ENCODE measurements at regions not wholly inside any gene's neighbourhood (a gene's known extent, or its start where the extent isn't known, plus 50 kb on each side); places are given as distances from the start of the nearest gene placed in this dataset.

- H3K4me3 ChIP-seq = no peak overlapping the region
These were observed 57.0 kb upstream of the AFF3 start for GRCh38 chr2:100199421-100199820.

GRCh38 chr2:100198461-100199230 is 56.3 kb upstream of the AFF3 start:
- ATAC-seq (ENCODE audit: insufficient read depth, low FRiP score) (no peak), DNase-seq (no peak)
- Histone ChIP-seq H3K27me3 (ENCODE audit: control insufficient read depth in 3 of 3, insufficient read depth in 3 of 3, low read length in 2 of 3) (no peaks in the 10 kb centered on the region), H3K4me3 (no peak overlapping the region), H3K9ac (ENCODE audit: insufficient read depth in 1 of 2, low read length in 2 of 2) (no peak overlapping the region), H3K9me3 (ENCODE audit: control insufficient read depth in 4 of 4, insufficient read depth in 3 of 4, low read length in 3 of 4) (no peaks in the 10 kb centered on the region), H3K27ac (ENCODE audit: low read depth in 1 of 2, low read length in 1 of 2) (peak overlapping the region in 1 of 2 donors; percentile 84), H3K36me3 (ENCODE audit: control insufficient read depth in 4 of 4, insufficient read depth in 4 of 4, low read length in 4 of 4) (no peaks in the 10 kb centered on the region), H3K4me1 (ENCODE audit: control insufficient read depth in 5 of 5, insufficient read depth in 5 of 5, low read length in 5 of 5) (peaks cover 0 to 22% (median 20%) of the 10 kb centered on the region in 5 donors)
- TF ChIP-seq CTCF (IDR thresholded peaks at IDR 0.05; ENCODE audit: control extremely low read depth, extremely low read depth) = no peak
- WGBS, 2 donors = 70 to 89% methylated on average over 13 of the region's 13 CpGs

More at GRCh38 chr2:100199421-100199820, 57.0 kb upstream of the AFF3 start:
- no peaks in the 10 kb centered on the region for H3K36me3 ChIP-seq (ENCODE audit: control insufficient read depth in 4 of 4, insufficient read depth in 4 of 4, low read length in 4 of 4)
- H3K27me3 ChIP-seq (ENCODE audit: control insufficient read depth in 3 of 3, insufficient read depth in 3 of 3, low read length in 2 of 3) = no peaks in the 10 kb centered on the region
- H3K9me3 ChIP-seq (ENCODE audit: control insufficient read depth in 4 of 4, insufficient read depth in 3 of 4, low read length in 3 of 4) = no peaks in the 10 kb centered on the region
- H3K4me1 ChIP-seq (ENCODE audit: control insufficient read depth in 5 of 5, insufficient read depth in 5 of 5, low read length in 5 of 5) = peaks cover 0 to 22% (median 20%) of the 10 kb centered on the region in 5 donors
- 89 to 91% methylated on average over 5 of the region's 5 CpGs for WGBS, 2 donors
- DNase-seq = no peak
- ATAC-seq (ENCODE audit: insufficient read depth, low FRiP score) = no peak
- H3K27ac ChIP-seq (ENCODE audit: low read depth in 1 of 2, low read length in 1 of 2) = no peak overlapping the region
- no peak for TF ChIP-seq CTCF (IDR thresholded peaks at IDR 0.05; ENCODE audit: control extremely low read depth, extremely low read depth)
- H3K9ac ChIP-seq (ENCODE audit: insufficient read depth in 1 of 2, low read length in 2 of 2) = no peak overlapping the region

- Histone ChIP-seq H3K36me3 (ENCODE audit: control insufficient read depth in 4 of 4, insufficient read depth in 4 of 4, low read length in 4 of 4) (no peaks in the 10 kb centered on the region), H3K27ac (ENCODE audit: low read depth in 1 of 2, low read length in 1 of 2) (peak overlapping the region; percentile 43 to 84), H3K4me1 (ENCODE audit: control insufficient read depth in 5 of 5, insufficient read depth in 5 of 5, low read length in 5 of 5) (peaks cover 0 to 25% (median 22%) of the 10 kb centered on the region in 5 donors), H3K4me3 (no peak overlapping the region), H3K9me3 (ENCODE audit: control insufficient read depth in 4 of 4, insufficient read depth in 3 of 4, low read length in 3 of 4) (peaks cover 0 to 2% (median 0%) of the 10 kb centered on the region in 4 donors), H3K27me3 (ENCODE audit: control insufficient read depth in 3 of 3, insufficient read depth in 3 of 3, low read length in 2 of 3) (no peaks in the 10 kb centered on the region), H3K9ac (ENCODE audit: insufficient read depth in 1 of 2, low read length in 2 of 2) (no peak overlapping the region)
- 39 to 61% methylated on average over 8 of the region's 8 CpGs for WGBS, 2 donors
- TF ChIP-seq CTCF (IDR thresholded peaks at IDR 0.05; ENCODE audit: control extremely low read depth, extremely low read depth) = no peak
- ATAC-seq (ENCODE audit: insufficient read depth, low FRiP score) (peak; percentile 64), DNase-seq (peak; percentile 79 to 85 (median 82))
These were observed 55.3 kb upstream of the AFF3 start for GRCh38 chr2:100197631-100198153.
